ENCODE measurements at regions not wholly inside any gene's neighbourhood (a gene's known extent, or its start where the extent isn't known, plus 50 kb on each side); places are given as distances from the start of the nearest gene placed in this dataset.

- no peak for DNase-seq
These were observed 334.1 kb downstream of the GLRX3 start for GRCh38 chr10:130470286-130470685.

GRCh38 chr10:130470973-130471372 is 334.8 kb downstream of the GLRX3 start:
- DNase-seq, result no peak

DNA sequence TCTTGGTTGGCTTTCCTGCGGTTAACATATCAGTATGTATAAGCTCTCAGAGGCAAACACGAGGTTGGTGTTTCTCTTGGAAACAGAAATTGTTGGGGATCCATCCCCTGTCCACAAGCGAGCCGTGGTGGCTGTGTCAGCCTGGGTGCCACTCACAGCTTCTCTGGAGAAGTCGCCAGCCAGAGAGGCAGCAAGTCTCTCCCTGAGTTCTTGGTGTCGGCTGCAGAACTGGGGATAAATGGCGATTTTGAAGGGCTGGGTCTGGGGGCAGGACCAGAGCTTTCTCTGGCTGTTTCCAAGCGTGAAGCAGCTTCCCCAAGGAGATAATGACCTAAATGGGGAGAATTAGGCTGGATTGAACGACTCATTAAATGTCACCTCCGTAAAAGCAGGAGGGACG is 335.3 kb downstream of the GLRX3 start:
- DNase-seq, result no peak

- no peak for DNase-seq
These were observed 336.0 kb downstream of the GLRX3 start for GRCh38 chr10:130472236-130472635.

DNA sequence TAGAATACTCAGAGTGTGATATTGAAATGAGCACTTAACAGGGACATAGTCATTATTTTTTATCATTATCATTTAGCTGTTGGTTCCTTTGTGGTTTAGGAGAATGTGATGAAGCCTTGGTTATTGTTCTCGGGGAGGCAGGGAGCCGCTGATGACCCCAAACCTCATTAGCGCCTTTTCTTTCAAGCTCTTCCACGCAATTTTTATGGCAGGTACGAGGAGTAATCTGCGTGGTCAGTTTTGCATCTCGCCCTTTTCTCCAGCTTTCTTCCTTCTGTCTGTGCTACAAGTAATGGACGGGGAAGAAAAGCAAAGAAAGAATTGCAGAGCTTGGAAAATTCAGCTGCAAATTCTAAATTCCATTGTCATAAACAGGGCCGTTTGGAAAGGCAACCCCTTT is 338.4 kb downstream of the GLRX3 start:
- no peak for DNase-seq

GRCh38 chr10:130477360-130477759 is 341.2 kb downstream of the GLRX3 start:
- no peak for DNase-seq

GRCh38 chr10:130479146-130479545 is 343.0 kb downstream of the GLRX3 start:
- no peak for DNase-seq

GRCh38 chr10:130479926-130480325 is 343.7 kb downstream of the GLRX3 start:
- no peak for DNase-seq

- no peak for DNase-seq
These were observed 344.3 kb downstream of the GLRX3 start for GRCh38 chr10:130480491-130480890.

DNA sequence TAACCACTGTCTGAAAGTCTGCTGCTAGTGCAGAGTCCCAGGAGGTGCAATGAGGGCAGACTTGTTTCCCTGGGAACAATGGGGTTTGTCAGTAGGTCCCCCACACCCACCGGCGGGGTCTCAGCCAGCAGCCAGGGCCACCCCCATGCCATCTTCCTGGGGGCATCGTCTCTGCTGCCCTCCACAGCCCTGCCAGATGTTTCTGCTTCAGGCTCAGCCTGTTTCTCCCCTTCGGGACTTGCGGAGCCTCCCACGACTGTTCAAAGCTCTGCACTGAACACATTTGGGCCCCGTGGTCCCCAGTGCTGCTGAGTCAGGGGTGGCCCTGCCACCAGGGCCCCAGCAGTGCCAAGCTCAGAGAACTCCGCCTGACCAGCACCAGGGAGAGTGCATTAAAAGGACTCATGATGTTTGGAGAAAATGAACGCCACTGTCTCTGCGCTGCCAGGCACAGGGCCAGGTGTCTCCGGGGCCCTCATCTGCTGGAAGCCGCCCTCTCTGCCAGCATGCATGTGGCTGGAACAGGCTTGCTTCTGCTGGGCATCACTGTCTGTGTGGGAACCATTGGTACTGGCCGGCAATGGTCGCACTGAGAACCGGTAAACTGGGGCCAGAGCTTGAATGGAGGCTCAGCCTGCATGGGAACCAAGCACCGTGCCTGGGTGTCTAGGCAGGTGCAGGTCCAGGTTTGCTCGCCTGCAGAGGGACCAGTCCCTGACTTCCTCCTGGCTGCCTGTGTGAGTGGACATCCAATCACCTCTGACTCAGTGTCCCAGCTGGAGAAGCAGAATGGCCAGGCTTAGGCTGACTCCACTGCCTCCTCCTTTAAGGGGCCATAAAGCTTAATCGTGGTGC is 345.1 kb downstream of the GLRX3 start:
- no peak for DNase-seq

DNA sequence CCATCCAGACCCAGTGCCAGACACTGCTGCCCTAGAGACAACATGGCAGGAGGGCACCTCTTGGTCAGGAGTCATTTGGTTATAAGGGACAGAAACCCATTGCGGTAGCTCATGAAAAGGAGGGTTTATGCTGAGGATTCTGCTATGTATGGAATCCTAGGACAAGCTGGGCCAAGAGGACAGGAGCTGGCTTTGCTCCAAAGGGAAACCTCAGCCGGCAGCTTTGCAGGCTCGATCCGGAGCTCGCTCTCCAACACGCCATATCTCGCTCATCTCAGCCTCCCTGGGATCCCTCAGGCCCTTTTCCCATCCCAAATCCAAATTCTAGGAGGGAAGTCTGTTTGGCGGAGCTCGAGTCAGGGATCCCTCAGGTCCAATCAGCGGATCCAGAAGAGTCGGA is 345.7 kb downstream of the GLRX3 start:
- no peak for DNase-seq

DNA sequence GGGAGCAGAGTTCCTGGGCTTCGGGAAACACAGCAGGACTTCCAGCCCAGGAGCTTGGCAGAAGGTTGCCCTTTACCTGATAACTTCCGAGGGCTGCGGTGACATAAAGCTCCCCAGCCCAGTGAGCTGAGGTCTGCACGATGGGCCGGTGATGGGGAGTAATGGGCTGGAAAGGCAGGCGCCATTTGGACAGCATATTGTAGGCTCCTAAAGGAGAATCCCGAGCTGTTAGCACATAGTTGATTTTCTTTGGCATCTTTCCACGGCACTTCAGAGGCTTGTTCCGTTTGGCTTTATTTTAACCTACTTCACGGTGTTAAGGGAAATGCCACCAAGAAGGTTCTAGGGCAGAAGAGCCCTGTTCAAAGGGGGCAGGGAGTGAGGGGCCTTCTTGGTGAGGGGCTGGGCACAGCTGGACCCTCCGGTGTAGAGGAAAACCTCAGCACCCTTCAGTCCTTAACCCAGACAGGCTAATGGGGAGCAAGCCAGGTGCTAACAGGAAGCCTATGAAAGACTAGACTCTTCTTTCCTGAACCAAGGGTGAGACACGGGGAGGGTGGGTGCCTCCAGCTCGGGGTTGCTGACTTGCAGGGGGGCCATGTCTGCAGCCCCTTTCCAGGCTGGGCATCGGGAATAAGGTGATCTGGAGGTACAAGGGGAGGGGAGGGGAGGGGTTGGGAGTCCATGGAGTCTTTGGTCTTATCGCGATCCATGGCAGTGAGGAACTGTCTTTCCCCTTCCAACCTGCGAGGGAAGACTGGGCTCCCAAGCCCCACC is 347.7 kb downstream of the GLRX3 start:
- peak; percentile 11 for DNase-seq

DNA sequence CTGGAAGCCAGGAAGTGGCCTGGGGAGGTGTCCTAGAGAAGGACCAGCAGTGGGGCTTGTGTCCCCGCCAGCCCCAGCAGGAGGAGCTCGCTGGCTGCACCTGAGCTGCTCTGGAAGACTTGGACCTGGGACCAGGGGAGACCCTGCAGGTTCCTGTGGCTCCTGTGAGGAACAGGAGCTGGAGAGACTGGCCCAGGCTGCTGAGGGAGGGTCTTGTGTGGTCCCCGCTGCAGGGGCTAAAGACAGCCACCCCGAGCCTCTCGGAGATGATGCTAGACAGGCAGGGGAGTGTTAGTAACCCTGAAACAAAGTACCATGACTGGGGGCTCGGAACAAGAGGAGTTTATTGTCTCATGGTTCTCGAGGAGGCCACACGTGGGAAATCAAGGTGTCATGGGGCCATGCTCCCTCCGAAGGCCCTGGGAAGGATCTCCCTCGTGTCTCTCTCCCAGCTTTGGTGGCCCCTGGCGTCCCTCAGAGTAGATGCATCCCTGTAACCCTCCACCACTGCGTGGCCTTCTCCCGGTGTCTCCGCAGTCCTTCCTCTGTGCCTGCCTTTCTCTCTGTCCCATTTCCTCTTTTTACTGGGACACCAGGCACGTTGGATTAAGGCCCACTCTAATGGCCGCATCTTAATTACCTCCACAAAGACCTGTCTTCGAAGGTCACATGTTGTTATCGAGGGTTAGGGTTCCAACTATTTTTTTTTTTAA is 348.4 kb downstream of the GLRX3 start:
- no peak for DNase-seq

GRCh38 chr10:130485236-130485957 is 349.2 kb downstream of the GLRX3 start:
- DNase-seq, result no peak

DNA sequence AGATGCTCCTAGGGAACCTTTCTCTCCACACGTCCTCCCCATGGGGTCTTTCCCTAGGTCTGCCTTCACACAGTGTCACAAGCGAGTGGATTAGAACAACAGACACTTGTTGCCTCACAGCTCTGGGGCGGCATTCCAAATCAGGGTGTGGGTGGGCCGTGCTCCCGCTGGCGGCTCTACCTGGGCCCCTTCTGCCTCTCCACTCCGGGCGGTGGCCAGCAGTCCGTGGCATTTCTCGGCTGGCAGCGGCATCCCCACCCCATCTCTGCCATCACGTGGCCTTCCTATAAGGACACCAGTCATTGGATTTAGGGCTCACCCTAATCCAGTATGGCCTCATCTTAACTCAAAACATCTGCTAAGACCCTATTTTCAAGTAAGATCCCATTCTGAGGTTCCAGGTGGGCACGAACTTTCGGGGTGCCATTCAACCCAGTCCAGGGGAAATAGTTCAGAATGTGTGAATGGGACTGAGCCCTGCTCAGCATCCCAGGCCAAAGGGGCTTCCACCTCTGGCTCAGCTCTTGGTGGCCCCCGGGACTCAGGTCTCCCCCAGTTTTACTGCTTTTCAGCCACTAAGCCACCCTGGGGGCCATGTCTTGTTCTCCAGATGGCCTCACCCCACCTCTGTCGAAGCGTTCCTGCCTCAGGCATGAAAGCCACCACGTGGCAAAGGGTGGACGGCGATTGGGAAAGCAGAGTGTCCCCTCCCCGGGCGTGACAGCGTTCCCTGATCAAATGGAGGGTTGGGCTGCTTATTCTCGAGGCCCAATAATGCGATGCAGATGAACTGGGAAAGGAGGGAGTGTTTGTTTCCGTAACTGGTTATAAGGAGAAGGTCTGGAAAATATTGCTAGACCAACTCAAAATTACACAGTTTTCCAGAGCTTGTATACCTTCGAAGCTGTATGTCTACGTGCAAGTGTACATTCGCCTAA is 350.0 kb downstream of the GLRX3 start:
- no peak for DNase-seq

DNA sequence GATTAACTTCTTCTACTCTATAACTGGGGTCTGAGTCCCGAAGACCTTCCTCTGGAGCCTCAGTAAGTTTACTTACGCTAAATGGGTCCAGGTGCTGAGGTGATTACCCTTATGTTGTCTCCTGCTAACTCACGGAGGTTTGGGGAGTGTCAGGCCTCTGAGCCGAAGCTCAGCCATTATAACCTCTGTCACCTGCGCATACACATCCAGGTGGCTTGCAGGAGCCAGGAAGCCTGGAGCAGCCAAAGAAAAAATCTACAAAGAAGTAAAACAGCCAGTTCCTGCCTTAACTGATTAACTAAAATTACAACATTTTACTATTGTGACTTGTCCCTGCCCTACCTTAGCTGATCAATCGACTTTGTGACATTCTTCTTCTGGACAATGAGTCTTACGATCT is 350.7 kb downstream of the GLRX3 start:
- no peak for DNase-seq

DNA sequence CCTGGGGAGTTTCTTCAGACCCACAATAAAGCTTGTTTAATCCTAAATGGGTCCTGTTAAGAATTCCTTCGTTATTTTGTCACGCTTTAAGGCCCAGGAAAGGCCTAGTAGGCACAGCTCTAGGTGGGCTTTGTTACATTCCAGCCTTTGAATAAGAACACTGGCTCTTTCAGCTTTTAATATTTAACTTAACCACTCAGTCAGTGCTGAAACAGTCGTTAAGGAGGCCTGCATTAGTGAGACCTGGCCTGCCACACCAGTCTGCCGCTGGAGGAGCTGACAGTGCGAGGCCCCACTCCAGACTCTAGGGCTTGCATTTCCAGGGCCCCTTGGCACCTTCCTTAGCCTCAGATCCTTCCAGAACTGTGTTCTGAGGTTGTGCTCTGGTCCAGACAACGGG is 351.4 kb downstream of the GLRX3 start:
- no peak for DNase-seq

DNA sequence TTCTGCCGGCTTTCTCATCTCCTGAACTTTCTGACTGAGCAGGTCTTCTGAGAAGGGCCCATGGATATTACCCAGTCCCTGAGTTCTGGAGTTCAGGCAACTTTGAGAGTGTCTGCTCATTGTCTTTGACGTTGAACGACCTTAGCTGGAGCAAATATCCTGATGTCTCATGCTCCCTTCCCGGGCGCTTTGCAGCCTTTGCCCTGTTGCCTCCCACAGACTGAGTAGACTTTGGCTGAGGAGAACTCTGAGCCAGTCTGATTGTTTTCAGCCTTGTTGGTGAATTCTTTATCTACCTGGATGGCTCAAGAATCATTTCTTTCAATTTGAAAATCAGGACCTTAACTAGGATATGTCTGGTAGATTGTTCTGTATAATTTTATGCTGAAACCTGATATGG is 353.7 kb downstream of the GLRX3 start:
- DNase-seq, result no peak

DNA sequence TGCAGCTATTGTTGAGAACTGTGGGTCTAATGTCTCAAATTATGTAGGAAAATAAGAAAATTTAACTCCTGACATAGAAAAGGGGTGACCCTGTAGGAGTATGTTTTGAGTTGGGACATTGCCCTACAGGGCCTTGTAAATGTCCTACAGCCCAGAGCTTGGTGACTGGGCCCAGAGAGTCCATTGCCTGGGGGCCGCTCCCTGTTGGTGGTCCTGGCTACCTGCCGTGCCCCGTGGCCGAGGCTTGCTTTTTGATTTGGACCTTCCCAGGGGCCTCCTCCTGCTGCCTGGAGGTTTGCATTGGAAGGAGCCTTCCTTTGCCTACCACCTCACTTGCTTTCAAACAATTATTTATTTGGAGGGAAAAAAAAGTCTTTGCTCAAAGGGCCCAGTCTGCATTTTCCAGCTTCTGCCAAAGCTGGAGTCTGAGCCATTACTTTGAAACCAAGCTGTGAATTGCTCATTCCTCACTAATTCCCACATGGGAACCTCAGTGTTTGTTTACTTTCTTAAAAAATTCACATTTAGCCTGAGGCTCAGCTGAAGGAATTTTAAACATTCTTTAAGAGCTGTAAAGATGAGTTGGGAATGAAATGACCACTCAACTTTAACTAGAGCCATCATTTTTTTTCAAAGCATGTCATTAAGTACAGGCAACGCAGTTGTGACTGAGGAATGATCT is 355.0 kb downstream of the GLRX3 start:
- DNase-seq, result no peak

- DNase-seq, result peak; percentile 28
These were observed 355.5 kb downstream of the GLRX3 start for GRCh38 chr10:130491693-130492050.

DNA sequence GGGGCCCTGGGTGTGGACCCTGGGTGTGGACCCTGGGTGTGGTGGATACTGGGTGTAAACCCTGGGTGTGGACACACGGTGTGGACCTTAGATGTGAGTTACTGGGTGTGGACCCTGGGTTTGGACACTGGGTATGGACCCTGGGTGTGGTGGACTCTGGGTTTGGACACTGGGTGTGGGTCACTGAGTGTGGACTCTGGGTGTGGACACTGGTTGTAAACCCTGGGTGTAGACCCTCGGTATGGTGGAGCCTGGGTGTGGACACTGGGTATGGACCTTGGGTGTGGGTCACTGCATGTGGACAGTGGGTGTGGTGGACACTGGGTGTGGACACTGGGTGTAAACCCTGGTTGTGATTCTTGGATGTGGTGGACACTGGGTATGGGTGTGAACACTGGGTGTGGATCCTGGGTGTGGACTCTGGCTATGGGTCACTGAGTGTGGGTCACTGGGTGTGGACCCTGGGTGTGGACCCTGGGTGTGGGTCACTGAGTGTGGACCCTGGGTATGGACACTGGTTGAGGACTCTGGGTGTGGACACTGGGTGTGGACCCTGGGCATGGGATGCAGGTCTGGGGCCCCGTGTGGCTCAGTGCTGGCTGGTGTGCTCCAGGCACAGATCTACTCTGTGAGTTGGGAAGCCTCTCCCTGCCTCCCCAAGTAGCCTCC is 356.2 kb downstream of the GLRX3 start:
- DNase-seq, result no peak

Measured in NCI-H1092 (cell line).